Lung (tissue), 11 donors: ENCODE measurements at regions not wholly inside any gene's neighbourhood (a gene's known extent, or its start where the extent isn't known, plus 50 kb on each side); places are given as distances from the start of the nearest gene placed in this dataset.

Source experiments
- ATAC-seq: fragments of 200-7000 bp; cut with Tn5 transposase; one replicate; pipeline ENCODE4 v1.9.1; 2020; ENCODE audit warnings: moderate number of reproducible peaks; ENCODE audit not compliant: insufficient read depth, low FRiP score
- DNase-seq, 3 donors: peaks; one replicate each; pipeline ENCODE4 v3.0.0-alpha.2; 2013 to 2017
- H3K27ac ChIP-seq, 2 donors: one replicate each; pipeline ENCODE4 v1.5.1; 2013; ENCODE audit warnings: mild to moderate bottlenecking in 2 of 2, moderate library complexity in 2 of 2, control low read depth in 1 of 2, inconsistent platforms in 1 of 2, low read depth in 1 of 2, low read length in 1 of 2
- H3K27me3 ChIP-seq, 3 donors: one replicate each; pipeline ENCODE4 v1.5.1; 2013; ENCODE audit warnings: low read length in 2 of 3; ENCODE audit not compliant: control insufficient read depth in 3 of 3, insufficient read depth in 3 of 3
- H3K36me3 ChIP-seq, 4 donors: one replicate each; pipeline ENCODE4 v1.5.1; 2013; ENCODE audit warnings: low read length in 4 of 4, mild to moderate bottlenecking in 1 of 4, moderate library complexity in 1 of 4; ENCODE audit not compliant: control insufficient read depth in 4 of 4, insufficient read depth in 4 of 4
- H3K4me1 ChIP-seq, 5 donors: one replicate each; pipeline ENCODE4 v1.5.1; 2013; ENCODE audit warnings: low read length in 5 of 5, mild to moderate bottlenecking in 2 of 5, moderate library complexity in 1 of 5; ENCODE audit not compliant: control insufficient read depth in 5 of 5, insufficient read depth in 5 of 5
- H3K4me3 ChIP-seq: one replicate; pipeline ENCODE4 v1.5.1; 2013; ENCODE audit warnings: mild to moderate bottlenecking, control low read depth, moderate library complexity
- H3K9ac ChIP-seq, 2 donors: one replicate each; pipeline ENCODE4 v1.5.1; 2013; ENCODE audit warnings: low read length in 2 of 2, control low read depth in 1 of 2; ENCODE audit not compliant: insufficient read depth in 1 of 2
- H3K9me3 ChIP-seq, 4 donors: one replicate each; pipeline ENCODE4 v1.5.1; 2013; ENCODE audit warnings: low read length in 3 of 4, mild to moderate bottlenecking in 1 of 4, moderate library complexity in 1 of 4; ENCODE audit not compliant: control insufficient read depth in 4 of 4, insufficient read depth in 3 of 4
- CTCF ChIP-seq: IDR thresholded peaks from 2 replicates; pipeline ENCODE4 v1.5.1; 2012; ENCODE audit warnings: mild to moderate bottlenecking; ENCODE audit errors: control extremely low read depth, extremely low read depth
- WGBS, 2 donors: extraction: QIAGEN DNeasy Blood & Tissue Kit; methylation state at CpG; one replicate each; pipeline ENCODE4 v1.1.7; 2013; 5-methylcytosine and 5-hydroxymethylcytosine counted together
- donor health status: control.
- donor health status: control.
- donor health status: Bipolar disorder and iron deficiency.
- donor health status: healthy.
- donor health status: DM: yes; HTN: yes; CAD: no.

- TF ChIP-seq CTCF = no peak
- H3K9ac ChIP-seq = no peak overlapping the region
- H3K27ac ChIP-seq = no peak overlapping the region
- peaks cover 0 to 3% (median 0%) of the 10 kb centered on the region in 5 donors for H3K4me1 ChIP-seq
- ATAC-seq = no peak
- no peaks in the 10 kb centered on the region for H3K27me3 ChIP-seq
- no peaks in the 10 kb centered on the region for H3K36me3 ChIP-seq
- DNase-seq = no peak
- peaks cover 0 to 2% (median 0%) of the 10 kb centered on the region in 4 donors for H3K9me3 ChIP-seq
- H3K4me3 ChIP-seq = no peak overlapping the region
These were observed 283.8 kb upstream of the C11orf87 start for GRCh38 chr11:109138196-109138595.

GRCh38 chr11:109140426-109140825 is 281.6 kb upstream of the C11orf87 start:
- no peak for ATAC-seq
- H3K36me3 ChIP-seq = no peaks in the 10 kb centered on the region

GRCh38 chr11:109140857-109141515 is 281.0 kb upstream of the C11orf87 start:
- WGBS, 2 donors = 73 to 82% methylated on average over 3 of the region's 3 CpGs
- peaks cover 0 to 3% (median 0%) of the 10 kb centered on the region in 5 donors for H3K4me1 ChIP-seq
- no peak for ATAC-seq

More at GRCh38 chr11:109140426-109140825, 281.6 kb upstream of the C11orf87 start:
- peaks cover 0 to 2% (median 0%) of the 10 kb centered on the region in 4 donors for H3K9me3 ChIP-seq
- no peak overlapping the region for H3K4me3 ChIP-seq
- no peak overlapping the region for H3K27ac ChIP-seq
- H3K9ac ChIP-seq = no peak overlapping the region
- H3K27me3 ChIP-seq = no peaks in the 10 kb centered on the region
- TF ChIP-seq CTCF = no peak
- no peak for DNase-seq
- H3K4me1 ChIP-seq = peaks cover 0 to 3% (median 0%) of the 10 kb centered on the region in 5 donors

More at GRCh38 chr11:109140857-109141515, 281.0 kb upstream of the C11orf87 start:
- Histone ChIP-seq H3K4me3 (no peak overlapping the region), H3K27ac (no peak overlapping the region), H3K9ac (no peak overlapping the region), H3K36me3 (no peaks in the 10 kb centered on the region), H3K9me3 (peaks cover 0 to 2% (median 0%) of the 10 kb centered on the region in 4 donors), H3K27me3 (no peaks in the 10 kb centered on the region)
- no peak for DNase-seq
- TF ChIP-seq CTCF = no peak
